ENCODE measurements at regions not wholly inside any gene's neighbourhood (a gene's known extent, or its start where the extent isn't known, plus 50 kb on each side); places are given as distances from the start of the nearest gene placed in this dataset.
A peak's percentile ranks its signal among the peaks of the same experiment; 100 is the strongest.

DNA sequence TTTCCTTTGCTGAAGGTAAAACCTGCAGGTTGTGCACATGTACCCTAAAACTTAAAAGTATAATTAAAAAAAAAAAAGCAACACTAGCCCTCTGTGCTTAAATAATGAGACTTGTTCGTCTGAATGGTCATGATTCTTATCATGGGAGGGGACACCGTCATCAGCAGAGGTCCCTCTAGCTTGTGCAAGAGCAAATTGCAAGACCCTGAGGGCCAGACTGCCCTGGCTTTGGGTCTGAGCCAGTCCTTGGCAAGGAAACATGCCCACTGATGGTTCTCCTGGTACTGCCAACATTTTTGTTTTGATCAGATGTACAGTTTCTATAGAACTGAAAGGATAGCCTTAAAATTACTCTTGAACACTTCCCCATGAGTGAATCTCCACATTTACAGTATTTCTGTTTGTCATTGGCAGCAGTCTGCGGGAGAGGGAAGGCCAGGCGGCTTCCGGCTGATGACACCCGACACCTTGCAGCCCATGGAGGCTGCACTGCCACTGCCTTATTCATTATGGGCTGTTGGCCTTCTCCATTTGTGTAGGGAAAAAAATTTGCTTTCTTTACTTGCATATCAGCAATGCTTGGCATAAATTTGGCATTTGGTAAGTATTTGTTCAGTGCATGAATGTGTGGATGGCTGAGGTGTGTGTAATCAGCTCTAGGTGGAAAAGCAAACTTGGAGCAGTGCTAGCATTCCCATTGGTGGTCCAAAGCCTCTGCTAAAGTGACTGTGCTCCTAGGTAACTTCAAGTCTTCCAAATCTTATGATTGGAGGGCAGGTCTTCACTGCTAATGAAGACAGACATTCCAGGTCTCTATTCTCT is 161.6 kb upstream of the ALKAL2 start:
- no peaks in the 10 kb centered on the region for H3K27me3 ChIP-seq (ENCODE audit: control insufficient read depth, insufficient read depth, low read length)
- H3K36me3 ChIP-seq (ENCODE audit: control insufficient read depth, insufficient read depth, low read length) = no peaks in the 10 kb centered on the region
- H3K4me1 ChIP-seq (ENCODE audit: control insufficient read depth, insufficient read depth, low read length) = no peaks in the 10 kb centered on the region
- H3K27ac ChIP-seq (ENCODE audit: low read length) = no peak overlapping the region
- no peaks in the 10 kb centered on the region for H3K9me3 ChIP-seq (ENCODE audit: control insufficient read depth, low read depth, low read length)
- no peak for DNase-seq
- WGBS (ENCODE audit: insufficient coverage, low lambda C conversion rate) = 100% methylated on average over 1 of the region's 6 CpGs
- H3K4me3 ChIP-seq (ENCODE audit: low read length) = no peak overlapping the region

DNA sequence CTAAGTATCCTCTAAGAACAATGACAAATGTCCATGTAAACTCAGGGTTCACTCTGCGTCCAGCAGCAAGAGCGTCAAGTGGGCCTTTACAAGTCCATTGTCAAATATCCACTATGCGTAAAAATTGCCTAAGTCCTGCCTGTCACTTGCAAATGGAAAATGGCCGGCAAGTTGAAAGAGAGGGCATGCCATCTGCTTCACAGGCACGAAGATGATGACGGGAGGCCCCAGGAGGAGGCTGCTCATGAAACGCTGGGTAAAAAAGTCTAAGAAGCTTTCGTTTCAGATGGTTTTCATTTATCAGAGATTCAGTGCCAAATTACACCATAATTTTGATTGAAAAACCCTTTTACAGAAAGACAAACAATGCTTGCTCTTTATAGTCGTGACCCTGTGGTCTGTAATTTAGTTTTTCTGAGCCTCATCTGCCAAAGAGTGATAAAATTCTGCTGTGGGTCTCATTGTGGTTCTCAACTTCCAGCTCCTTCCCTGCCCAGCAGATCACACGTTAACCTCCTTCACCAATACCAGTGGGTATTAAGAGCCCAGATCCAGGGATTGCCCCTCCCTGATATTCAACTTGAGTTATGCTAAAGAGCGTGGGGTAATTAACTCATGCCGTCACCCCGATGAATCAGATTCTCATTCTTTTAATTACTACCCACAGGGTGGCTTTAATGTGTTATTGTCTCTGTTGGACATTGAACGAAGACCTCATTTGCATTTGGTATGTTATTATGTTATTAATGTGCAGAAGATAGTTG is 160.2 kb upstream of the ALKAL2 start:
- Histone ChIP-seq H3K27me3 (ENCODE audit: control insufficient read depth, insufficient read depth, low read length) (no peaks in the 10 kb centered on the region), H3K36me3 (ENCODE audit: control insufficient read depth, insufficient read depth, low read length) (no peaks in the 10 kb centered on the region), H3K4me3 (ENCODE audit: low read length) (no peak overlapping the region), H3K9me3 (ENCODE audit: control insufficient read depth, low read depth, low read length) (no peaks in the 10 kb centered on the region), H3K27ac (ENCODE audit: low read length) (no peak overlapping the region), H3K4me1 (ENCODE audit: control insufficient read depth, insufficient read depth, low read length) (no peaks in the 10 kb centered on the region)
- 50% methylated on average over 2 of the region's 14 CpGs for WGBS (ENCODE audit: insufficient coverage, low lambda C conversion rate)
- DNase-seq = no peak

DNA sequence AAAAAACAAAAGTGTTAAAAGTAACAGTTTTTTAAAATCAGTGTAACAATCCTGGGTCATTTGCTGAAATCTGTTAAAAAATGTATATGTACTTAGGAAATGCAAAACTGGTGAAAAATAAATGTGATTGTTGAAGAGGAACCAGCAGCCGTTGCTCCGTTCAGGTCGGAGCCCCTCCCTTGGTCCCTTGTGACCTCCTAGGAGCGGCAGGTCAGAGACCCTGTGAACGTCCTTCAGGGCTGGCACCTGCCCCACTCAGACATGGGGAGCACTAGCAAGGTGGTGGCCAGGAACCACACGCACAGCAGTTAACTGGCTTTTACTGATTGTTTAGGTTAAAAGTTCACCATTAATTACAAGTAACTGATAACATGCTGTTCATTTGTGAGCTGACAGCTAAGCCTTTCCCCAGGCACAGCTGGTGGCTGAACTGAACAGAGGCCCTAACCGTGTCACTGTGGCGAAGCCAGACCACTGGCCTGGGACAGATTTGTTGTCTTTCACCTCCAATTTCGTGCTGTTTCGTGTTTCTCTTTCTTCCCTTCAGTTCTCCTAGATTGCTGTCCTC is 159.2 kb upstream of the ALKAL2 start:
- Histone ChIP-seq H3K9me3 (ENCODE audit: control insufficient read depth, low read depth, low read length) (no peaks in the 10 kb centered on the region), H3K4me1 (ENCODE audit: control insufficient read depth, insufficient read depth, low read length) (no peaks in the 10 kb centered on the region), H3K27me3 (ENCODE audit: control insufficient read depth, insufficient read depth, low read length) (no peaks in the 10 kb centered on the region), H3K36me3 (ENCODE audit: control insufficient read depth, insufficient read depth, low read length) (no peaks in the 10 kb centered on the region), H3K4me3 (ENCODE audit: low read length) (no peak overlapping the region), H3K27ac (ENCODE audit: low read length) (no peak overlapping the region)
- no CpG with 5 or more reads among the region's 10 CpGs for WGBS (ENCODE audit: insufficient coverage, low lambda C conversion rate)
- peak in 1 of 2 donors; percentile 63 for DNase-seq

DNA sequence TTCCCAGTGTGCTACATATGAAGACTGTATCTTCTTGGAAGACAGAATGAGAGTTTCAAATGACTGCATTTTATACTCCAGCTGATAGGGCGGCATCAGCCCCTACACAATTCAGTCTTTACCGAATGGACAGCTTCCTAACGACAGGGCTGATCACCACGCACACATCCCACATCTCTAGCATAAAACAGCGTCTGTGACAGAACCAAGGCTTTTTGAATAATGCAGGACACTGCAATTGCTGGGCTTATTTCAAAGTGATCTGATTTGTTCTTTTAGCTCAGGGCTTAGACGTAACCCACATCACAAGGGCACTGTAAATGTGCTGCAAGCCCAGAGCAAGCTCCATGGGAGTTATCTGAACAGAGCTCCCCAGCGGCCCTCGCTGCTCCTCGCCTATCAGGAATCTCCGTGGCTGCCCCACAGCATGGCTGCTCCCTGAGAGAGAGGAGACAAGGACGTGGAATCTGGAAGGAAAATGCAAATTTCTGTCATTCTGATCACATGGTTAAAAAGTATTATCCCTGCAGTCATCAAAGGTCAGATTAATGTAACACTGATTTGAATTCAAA is 158.5 kb upstream of the ALKAL2 start:
- Histone ChIP-seq H3K27ac (ENCODE audit: low read length) (no peak overlapping the region), H3K4me3 (ENCODE audit: low read length) (no peak overlapping the region), H3K27me3 (ENCODE audit: control insufficient read depth, insufficient read depth, low read length) (no peaks in the 10 kb centered on the region), H3K9me3 (ENCODE audit: control insufficient read depth, low read depth, low read length) (no peaks in the 10 kb centered on the region), H3K4me1 (ENCODE audit: control insufficient read depth, insufficient read depth, low read length) (no peaks in the 10 kb centered on the region), H3K36me3 (ENCODE audit: control insufficient read depth, insufficient read depth, low read length) (no peaks in the 10 kb centered on the region)
- peak in 1 of 2 donors; percentile 14 for DNase-seq
- no CpG with 5 or more reads among the region's 11 CpGs for WGBS (ENCODE audit: insufficient coverage, low lambda C conversion rate)

DNA sequence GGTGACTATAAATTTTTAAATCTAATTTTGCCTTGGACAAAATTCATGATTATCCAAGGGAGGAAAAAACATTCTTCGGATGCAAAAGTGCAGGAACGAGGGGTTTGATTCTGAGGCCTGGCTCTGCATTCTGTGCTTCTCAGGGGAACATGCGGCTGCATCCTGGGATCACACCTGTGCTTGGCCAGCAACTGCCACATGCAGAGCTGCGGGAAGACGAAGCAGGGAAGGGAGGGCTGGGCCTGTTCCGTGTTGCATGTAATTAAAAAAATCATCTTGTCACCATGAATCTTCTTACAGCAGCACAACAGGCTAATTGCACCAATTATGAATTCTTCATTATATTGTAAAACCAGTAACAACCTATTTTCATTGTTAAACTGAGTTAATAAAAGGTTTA is 158.0 kb upstream of the ALKAL2 start:
- DNase-seq = no peak
- no peak overlapping the region for H3K4me3 ChIP-seq (ENCODE audit: low read length)
- H3K36me3 ChIP-seq (ENCODE audit: control insufficient read depth, insufficient read depth, low read length) = no peaks in the 10 kb centered on the region
- no peaks in the 10 kb centered on the region for H3K9me3 ChIP-seq (ENCODE audit: control insufficient read depth, low read depth, low read length)
- no peaks in the 10 kb centered on the region for H3K27me3 ChIP-seq (ENCODE audit: control insufficient read depth, insufficient read depth, low read length)
- H3K4me1 ChIP-seq (ENCODE audit: control insufficient read depth, insufficient read depth, low read length) = no peaks in the 10 kb centered on the region
- WGBS (ENCODE audit: insufficient coverage, low lambda C conversion rate) = no CpG with 5 or more reads among the region's 6 CpGs
- no peak overlapping the region for H3K27ac ChIP-seq (ENCODE audit: low read length)

DNA sequence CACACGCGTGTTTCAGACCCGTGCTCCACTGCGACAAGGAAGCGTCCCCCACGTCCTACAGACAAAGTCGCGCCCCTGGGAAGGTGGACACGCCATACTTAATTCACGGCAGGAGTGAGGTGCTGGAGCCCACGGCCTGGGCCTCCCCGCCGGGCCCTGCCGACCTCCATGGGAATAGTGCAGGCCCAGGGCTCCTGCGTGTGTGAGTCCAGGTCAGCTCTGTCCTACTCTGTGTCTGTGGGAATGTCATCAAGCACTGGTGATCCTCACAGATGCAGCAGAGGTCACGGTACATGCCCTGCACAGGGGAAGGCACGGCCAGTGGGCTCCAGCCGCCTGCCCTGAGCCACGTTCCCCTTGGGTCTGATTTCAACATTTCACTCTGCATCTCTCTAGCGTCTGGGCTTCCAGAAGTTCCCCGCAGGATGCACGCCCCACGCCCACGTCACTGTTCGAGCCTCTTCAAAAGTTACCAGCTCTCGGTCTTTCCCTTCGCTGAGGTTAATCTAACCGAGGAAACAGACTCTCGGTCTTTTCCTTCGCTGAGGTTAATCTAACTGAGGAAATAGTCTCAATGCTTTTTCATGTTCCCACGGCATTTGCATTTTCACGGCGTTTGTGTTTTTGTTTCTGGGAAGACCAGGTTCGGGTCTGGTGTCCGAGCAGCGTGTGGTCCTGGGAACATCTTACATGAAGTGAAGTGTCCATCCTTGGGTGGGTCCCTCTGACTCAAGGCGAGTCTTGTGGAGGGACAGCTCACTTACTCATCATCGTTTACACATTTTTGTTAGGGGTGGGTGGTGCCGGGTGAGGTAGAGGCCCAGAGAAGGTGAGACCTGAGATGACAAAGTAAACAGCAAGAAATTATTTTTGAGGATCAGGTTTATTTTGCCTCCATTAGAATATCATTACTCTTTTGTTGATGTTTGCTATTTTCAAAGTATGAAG is 157.3 kb upstream of the ALKAL2 start:
- H3K4me1 ChIP-seq (ENCODE audit: control insufficient read depth, insufficient read depth, low read length) = no peaks in the 10 kb centered on the region
- H3K27me3 ChIP-seq (ENCODE audit: control insufficient read depth, insufficient read depth, low read length) = no peaks in the 10 kb centered on the region
- DNase-seq = no peak
- H3K9me3 ChIP-seq (ENCODE audit: control insufficient read depth, low read depth, low read length) = no peaks in the 10 kb centered on the region
- no peak overlapping the region for H3K4me3 ChIP-seq (ENCODE audit: low read length)
- H3K36me3 ChIP-seq (ENCODE audit: control insufficient read depth, insufficient read depth, low read length) = no peaks in the 10 kb centered on the region
- H3K27ac ChIP-seq (ENCODE audit: low read length) = no peak overlapping the region
- no CpG with 5 or more reads among the region's 39 CpGs for WGBS (ENCODE audit: insufficient coverage, low lambda C conversion rate)

DNA sequence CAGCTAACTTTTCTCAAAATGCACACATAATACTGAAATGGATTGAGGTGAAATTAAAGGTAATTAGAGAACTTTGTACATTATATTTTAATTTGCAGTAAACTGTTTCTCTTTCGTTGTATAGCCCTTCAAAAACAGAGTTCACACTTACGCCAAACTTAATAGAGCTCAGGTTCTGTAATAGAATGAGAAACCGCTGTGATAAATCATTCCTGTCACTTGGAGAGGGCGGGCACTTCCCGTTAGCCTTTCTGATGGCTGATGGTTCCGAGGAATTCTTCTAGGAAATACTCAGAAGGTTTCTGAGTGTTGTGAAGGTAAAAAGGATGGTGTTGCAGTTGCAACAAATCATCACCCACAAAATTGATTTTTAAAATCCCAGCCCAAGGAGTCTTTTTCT is 155.8 kb upstream of the ALKAL2 start:
- no peak for DNase-seq
- no peak overlapping the region for H3K4me3 ChIP-seq (ENCODE audit: low read length)
- WGBS (ENCODE audit: insufficient coverage, low lambda C conversion rate) = 100% methylated on average over 1 of the region's 6 CpGs

DNA sequence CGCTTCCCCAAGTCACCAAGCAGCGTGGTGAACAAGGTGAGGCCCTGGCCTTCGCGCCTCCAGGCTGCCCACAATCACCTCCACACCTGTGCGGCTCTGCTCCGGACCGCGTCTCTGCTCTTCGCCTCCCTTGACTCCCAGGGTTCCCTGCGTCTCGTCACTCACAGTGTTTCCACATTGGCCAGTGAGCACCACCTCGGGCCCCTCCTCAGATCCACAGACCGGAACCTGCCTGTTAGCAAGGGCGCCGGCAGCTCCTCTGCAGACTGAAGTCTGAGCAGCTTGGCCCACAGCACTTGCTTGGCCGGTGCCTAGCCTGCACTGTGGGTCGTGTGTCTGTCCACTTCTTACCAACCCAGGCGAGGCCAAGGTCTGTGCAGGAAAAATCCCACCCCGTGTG is 155.3 kb upstream of the ALKAL2 start:
- Histone ChIP-seq H3K9me3 (ENCODE audit: control insufficient read depth, low read depth, low read length) (no peaks in the 10 kb centered on the region), H3K27me3 (ENCODE audit: control insufficient read depth, insufficient read depth, low read length) (no peaks in the 10 kb centered on the region), H3K36me3 (ENCODE audit: control insufficient read depth, insufficient read depth, low read length) (no peaks in the 10 kb centered on the region), H3K4me1 (ENCODE audit: control insufficient read depth, insufficient read depth, low read length) (no peaks in the 10 kb centered on the region), H3K4me3 (ENCODE audit: low read length) (no peak overlapping the region), H3K27ac (ENCODE audit: low read length) (no peak overlapping the region)
- WGBS (ENCODE audit: insufficient coverage, low lambda C conversion rate) = no CpG with 5 or more reads among the region's 19 CpGs
- DNase-seq = no peak

More for the DNA sequence above, 155.8 kb upstream of the ALKAL2 start:
- no peaks in the 10 kb centered on the region for H3K9me3 ChIP-seq (ENCODE audit: control insufficient read depth, low read depth, low read length)
- H3K27me3 ChIP-seq (ENCODE audit: control insufficient read depth, insufficient read depth, low read length) = no peaks in the 10 kb centered on the region
- no peaks in the 10 kb centered on the region for H3K4me1 ChIP-seq (ENCODE audit: control insufficient read depth, insufficient read depth, low read length)
- H3K27ac ChIP-seq (ENCODE audit: low read length) = no peak overlapping the region
- H3K36me3 ChIP-seq (ENCODE audit: control insufficient read depth, insufficient read depth, low read length) = no peaks in the 10 kb centered on the region

DNA sequence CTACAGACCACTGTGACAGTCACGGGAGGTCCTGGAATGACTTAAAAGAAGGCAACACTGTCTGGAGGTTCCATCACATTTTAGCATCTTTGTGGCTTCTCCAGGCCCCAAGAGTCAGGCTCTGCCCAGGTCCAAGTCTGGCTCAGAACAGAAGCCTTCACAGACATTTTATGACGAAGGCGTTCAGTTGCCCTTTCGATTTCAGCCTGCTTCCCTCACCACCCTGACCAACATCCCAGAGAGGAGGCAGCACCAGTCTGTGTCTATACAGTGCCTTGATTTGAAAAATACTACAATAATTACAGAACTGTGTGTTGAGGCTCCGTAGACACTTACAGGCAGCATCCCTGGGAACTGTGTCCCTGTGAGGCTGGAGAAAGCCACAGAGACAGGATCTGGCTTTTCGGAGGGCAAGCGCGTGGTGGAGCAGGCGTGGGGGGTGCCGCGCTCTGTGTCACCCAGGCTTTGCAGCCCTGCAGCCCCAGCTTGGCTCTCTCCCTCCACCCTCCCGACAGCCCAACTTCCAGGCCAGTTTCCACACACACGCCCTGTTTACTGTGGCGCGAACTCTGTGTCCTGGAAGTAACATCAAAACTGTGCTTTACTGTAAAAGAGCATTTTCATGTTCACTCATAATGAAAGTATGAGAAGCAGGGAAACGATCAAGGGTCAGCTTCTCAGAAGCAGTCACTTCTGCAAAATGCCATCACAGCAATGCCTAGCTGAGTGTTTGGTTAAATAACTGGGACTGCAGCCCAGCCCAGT is 153.5 kb upstream of the ALKAL2 start:
- Histone ChIP-seq H3K27ac (ENCODE audit: low read length) (no peak overlapping the region), H3K4me3 (ENCODE audit: low read length) (no peak overlapping the region), H3K9me3 (ENCODE audit: control insufficient read depth, low read depth, low read length) (no peaks in the 10 kb centered on the region), H3K27me3 (ENCODE audit: control insufficient read depth, insufficient read depth, low read length) (no peaks in the 10 kb centered on the region), H3K4me1 (ENCODE audit: control insufficient read depth, insufficient read depth, low read length) (no peaks in the 10 kb centered on the region), H3K36me3 (ENCODE audit: control insufficient read depth, insufficient read depth, low read length) (no peaks in the 10 kb centered on the region)
- DNase-seq = no peak
- 100% methylated on average over 1 of the region's 16 CpGs for WGBS (ENCODE audit: insufficient coverage, low lambda C conversion rate)
